Hepatocyte (in vitro differentiated cells): ENCODE measurements at regions not wholly inside any gene's neighbourhood (a gene's known extent, or its start where the extent isn't known, plus 50 kb on each side); places are given as distances from the start of the nearest gene placed in this dataset.

Source experiments
- DNase-seq: peaks from one replicate; pipeline ENCODE4 v3.0.0-alpha.2; 2016; ENCODE audit warnings: low spot score
- H2AFZ ChIP-seq: fragments of 200-600 bp; sonication (generic); 2 replicates; pipeline ENCODE4 v1.6.0; 2016; ENCODE audit warnings: antibody characterized with exemption, mild to moderate bottlenecking
- H3K27ac ChIP-seq: fragments of 200-600 bp; sonication (generic); 2 replicates; pipeline ENCODE4 v1.5.1; 2016; ENCODE audit warnings: mild to moderate bottlenecking
- H3K27me3 ChIP-seq: fragments of 200-600 bp; sonication (generic); 2 replicates; pipeline ENCODE4 v1.6.1; 2016
- H3K36me3 ChIP-seq: fragments of 200-600 bp; sonication (generic); replicated peaks from 2 replicates; pipeline ENCODE4 v1.5.1; 2016; ENCODE audit warnings: low read depth; ENCODE audit not compliant: insufficient read depth
- H3K4me1 ChIP-seq: fragments of 200-600 bp; sonication (generic); 2 replicates; pipeline ENCODE4 v1.5.1; 2016; ENCODE audit warnings: mild to moderate bottlenecking, moderate library complexity; ENCODE audit not compliant: insufficient read depth
- H3K4me2 ChIP-seq: fragments of 200-600 bp; sonication (generic); 2 replicates; pipeline ENCODE4 v1.6.0; 2016
- H3K4me3 ChIP-seq: fragments of 200-600 bp; sonication (generic); 2 replicates; pipeline ENCODE4 v1.5.1; 2016; ENCODE audit warnings: mild to moderate bottlenecking
- H3K79me2 ChIP-seq: fragments of 200-600 bp; sonication (generic); 2 replicates; pipeline ENCODE4 v1.6.0; 2017; ENCODE audit warnings: mild to moderate bottlenecking
- H3K9me2 ChIP-seq: fragments of 200-600 bp; sonication (generic); replicated peaks from 2 replicates; pipeline ENCODE4 v1.6.0; 2017; ENCODE audit warnings: mild to moderate bottlenecking; ENCODE audit not compliant: insufficient read depth
- H3K9me3 ChIP-seq: fragments of 200-600 bp; sonication (generic); 2 replicates; pipeline ENCODE4 v1.5.1; 2016; ENCODE audit warnings: low read depth, mild to moderate bottlenecking
- H4K20me1 ChIP-seq: fragments of 200-600 bp; sonication (generic); 2 replicates; pipeline ENCODE4 v1.6.0; 2016; ENCODE audit warnings: mild to moderate bottlenecking; ENCODE audit not compliant: insufficient read depth, poor library complexity, severe bottlenecking
- EZH2 ChIP-seq: fragments of 200-600 bp; sonication (generic); IDR thresholded peaks from 2 replicates; pipeline ENCODE4 v1.6.1; 2016; ENCODE audit warnings: antibody characterized with exemption, mild to moderate bottlenecking, borderline replicate concordance
- EZH2phosphoT487 ChIP-seq: fragments of 200-600 bp; sonication (generic); IDR thresholded peaks from one replicate; pipeline ENCODE4 v1.6.1; 2018; ENCODE audit warnings: antibody characterized with exemption, mild to moderate bottlenecking, low read depth, moderate library complexity; ENCODE audit not compliant: unreplicated experiment, severe bottlenecking
- WGBS: methylation state at CpG from one replicate; pipeline ENCODE4 v1.1.6; 2016; ENCODE audit warnings: low lambda C conversion rate; ENCODE audit errors: missing lambda C conversion rate; 5-methylcytosine and 5-hydroxymethylcytosine counted together
- TF ChIP-seq, protein P1 (sequence below): fragments of 200-600 bp; sonication (generic); IDR thresholded peaks from 2 replicates; pipeline ENCODE4 v1.5.1; 2016; ENCODE audit warnings: antibody characterized with exemption, mild to moderate bottlenecking; ENCODE audit not compliant: poor library complexity

DNA sequence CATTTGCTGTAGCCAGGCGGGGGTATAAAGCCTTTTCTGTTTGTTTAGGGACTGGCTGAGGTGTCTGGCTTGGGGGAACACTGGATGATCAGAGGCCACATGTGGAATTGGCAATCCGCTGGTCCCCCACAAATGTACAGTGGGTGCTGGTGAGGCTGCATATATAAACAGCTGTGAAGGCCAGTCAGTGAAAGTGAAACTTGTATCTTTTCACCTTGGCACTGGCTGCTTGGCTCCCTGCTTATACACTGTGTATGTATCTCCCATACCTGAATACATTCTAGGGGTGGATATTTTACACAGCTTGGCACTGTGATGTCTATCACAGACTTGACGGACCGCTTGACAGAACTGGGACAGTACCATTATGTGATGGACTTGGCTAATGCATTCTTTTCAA, 246.8 kb upstream of the AVPR1A start:
- H3K9me2 ChIP-seq: no peaks in the 10 kb centered on the region
- TF ChIP-seq, protein P1, sequence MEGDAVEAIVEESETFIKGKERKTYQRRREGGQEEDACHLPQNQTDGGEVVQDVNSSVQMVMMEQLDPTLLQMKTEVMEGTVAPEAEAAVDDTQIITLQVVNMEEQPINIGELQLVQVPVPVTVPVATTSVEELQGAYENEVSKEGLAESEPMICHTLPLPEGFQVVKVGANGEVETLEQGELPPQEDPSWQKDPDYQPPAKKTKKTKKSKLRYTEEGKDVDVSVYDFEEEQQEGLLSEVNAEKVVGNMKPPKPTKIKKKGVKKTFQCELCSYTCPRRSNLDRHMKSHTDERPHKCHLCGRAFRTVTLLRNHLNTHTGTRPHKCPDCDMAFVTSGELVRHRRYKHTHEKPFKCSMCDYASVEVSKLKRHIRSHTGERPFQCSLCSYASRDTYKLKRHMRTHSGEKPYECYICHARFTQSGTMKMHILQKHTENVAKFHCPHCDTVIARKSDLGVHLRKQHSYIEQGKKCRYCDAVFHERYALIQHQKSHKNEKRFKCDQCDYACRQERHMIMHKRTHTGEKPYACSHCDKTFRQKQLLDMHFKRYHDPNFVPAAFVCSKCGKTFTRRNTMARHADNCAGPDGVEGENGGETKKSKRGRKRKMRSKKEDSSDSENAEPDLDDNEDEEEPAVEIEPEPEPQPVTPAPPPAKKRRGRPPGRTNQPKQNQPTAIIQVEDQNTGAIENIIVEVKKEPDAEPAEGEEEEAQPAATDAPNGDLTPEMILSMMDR: no peak
- TF ChIP-seq EZH2phosphoT487 (no peak), EZH2 (no peak)
- 97% methylated on average over 4 of the region's 4 CpGs for WGBS

DNA sequence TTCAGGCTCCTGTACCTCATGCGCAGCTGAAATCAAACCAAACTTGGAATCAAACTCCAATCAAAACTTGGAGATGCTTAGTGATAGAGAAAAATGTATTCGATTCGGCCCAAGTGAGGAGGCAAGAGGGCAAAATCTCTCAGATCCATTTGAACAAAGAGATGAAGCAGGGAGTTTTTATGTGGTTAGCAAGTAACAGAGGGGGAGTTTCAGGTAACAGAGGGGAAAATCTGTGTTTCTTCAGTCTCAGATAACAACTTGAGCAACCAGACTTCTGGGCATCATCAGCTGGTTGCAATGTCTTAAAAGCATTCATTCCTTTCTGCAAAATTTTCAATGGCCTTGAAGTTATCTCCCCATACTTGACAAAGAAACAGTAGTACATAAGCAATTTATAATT, 245.1 kb upstream of the AVPR1A start:
- H3K9me2 ChIP-seq: no peaks in the 10 kb centered on the region
- H3K4me1 ChIP-seq: peaks cover 8% of the 10 kb centered on the region
- no peak for DNase-seq
- no peaks in the 10 kb centered on the region for H4K20me1 ChIP-seq
- no peaks in the 10 kb centered on the region for H3K9me3 ChIP-seq
- no peak overlapping the region for H2AFZ ChIP-seq
- no peak overlapping the region for H3K4me2 ChIP-seq
- no peak overlapping the region for H3K4me3 ChIP-seq
- no peaks in the 10 kb centered on the region for H3K27me3 ChIP-seq
- no peaks in the 10 kb centered on the region for H3K36me3 ChIP-seq
- TF ChIP-seq EZH2 (no peak), EZH2phosphoT487 (no peak)
- TF ChIP-seq, protein P1: no peak
- 98% methylated on average over 3 of the region's 3 CpGs for whole genome bisulfite sequencing
- no peak overlapping the region for H3K27ac ChIP-seq
- H3K79me2 ChIP-seq: no peaks in the 10 kb centered on the region

More for the DNA sequence above, 246.8 kb upstream of the AVPR1A start:
- Histone ChIP-seq H4K20me1 (no peaks in the 10 kb centered on the region), H3K4me3 (no peak overlapping the region), H3K36me3 (no peaks in the 10 kb centered on the region), H2AFZ (no peak overlapping the region), H3K9me3 (no peaks in the 10 kb centered on the region), H3K4me2 (no peak overlapping the region), H3K27ac (no peak overlapping the region), H3K79me2 (no peaks in the 10 kb centered on the region), H3K27me3 (no peaks in the 10 kb centered on the region), H3K4me1 (peaks cover 9% of the 10 kb centered on the region)
- DNase-seq: no peak

DNA sequence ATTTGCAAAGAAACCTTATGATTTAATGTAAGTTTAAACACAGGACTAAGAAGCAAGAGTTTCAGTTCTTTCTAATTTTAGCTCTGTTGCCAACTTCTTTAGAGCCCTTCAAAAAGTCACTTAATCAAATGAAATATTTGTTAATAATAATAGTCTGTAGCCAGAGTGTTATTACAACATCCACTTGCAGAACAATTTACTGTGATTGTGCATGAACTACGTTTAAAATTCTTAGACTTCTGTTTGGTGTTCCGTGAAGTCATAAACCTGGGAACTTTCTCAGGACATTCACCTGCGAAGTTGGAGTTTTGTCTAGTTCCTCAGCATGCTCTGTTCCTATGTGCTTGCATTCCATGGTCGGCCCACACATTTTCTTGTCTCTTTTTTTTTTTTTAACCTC, 244.0 kb upstream of the AVPR1A start:
- Histone ChIP-seq H4K20me1 (no peaks in the 10 kb centered on the region), H3K27me3 (no peaks in the 10 kb centered on the region), H2AFZ (peak overlapping the region; percentile 7), H3K9me2 (no peaks in the 10 kb centered on the region), H3K4me3 (no peak overlapping the region), H3K9me3 (no peaks in the 10 kb centered on the region), H3K27ac (no peak overlapping the region), H3K4me2 (no peak overlapping the region), H3K36me3 (no peaks in the 10 kb centered on the region), H3K4me1 (no peaks in the 10 kb centered on the region), H3K79me2 (no peaks in the 10 kb centered on the region)
- WGBS: 67% methylated on average over 4 of the region's 4 CpGs
- TF ChIP-seq, protein P1: no peak
- TF ChIP-seq EZH2 (no peak), EZH2phosphoT487 (no peak)
- no peak for DNase-seq

DNA sequence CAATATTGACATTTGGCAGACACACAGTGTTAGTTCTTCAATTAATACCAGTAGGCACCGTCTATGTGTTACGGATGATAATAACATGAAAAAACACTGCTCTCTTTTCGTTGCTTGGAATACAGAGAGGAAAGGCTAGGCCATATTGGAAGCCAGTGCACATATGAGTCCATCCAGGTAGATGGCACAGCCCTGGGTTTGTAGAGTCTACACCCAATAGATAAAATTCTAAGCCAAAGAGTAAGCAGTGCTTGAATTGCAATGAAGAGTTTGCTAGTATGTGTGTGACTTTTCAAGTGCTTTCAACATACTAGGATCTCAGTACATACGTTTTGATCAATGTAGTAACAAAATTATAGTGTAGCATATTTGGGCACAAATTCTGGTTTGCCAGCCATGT, 243.3 kb upstream of the AVPR1A start:
- Histone ChIP-seq H2AFZ (no peak overlapping the region), H3K36me3 (no peaks in the 10 kb centered on the region), H3K9me2 (no peaks in the 10 kb centered on the region), H3K4me1 (no peaks in the 10 kb centered on the region), H3K4me3 (no peak overlapping the region), H3K9me3 (no peaks in the 10 kb centered on the region), H3K79me2 (no peaks in the 10 kb centered on the region), H3K27ac (no peak overlapping the region), H4K20me1 (no peaks in the 10 kb centered on the region), H3K4me2 (no peak overlapping the region), H3K27me3 (no peaks in the 10 kb centered on the region)
- TF ChIP-seq EZH2phosphoT487 (no peak), EZH2 (no peak)
- TF ChIP-seq, protein P1: no peak
- no peak for DNase-seq
- WGBS: 74% methylated on average over 4 of the region's 4 CpGs
